ENCODE measurements at regions not wholly inside any gene's neighbourhood (a gene's known extent, or its start where the extent isn't known, plus 50 kb on each side); places are given as distances from the start of the nearest gene placed in this dataset.

DNA sequence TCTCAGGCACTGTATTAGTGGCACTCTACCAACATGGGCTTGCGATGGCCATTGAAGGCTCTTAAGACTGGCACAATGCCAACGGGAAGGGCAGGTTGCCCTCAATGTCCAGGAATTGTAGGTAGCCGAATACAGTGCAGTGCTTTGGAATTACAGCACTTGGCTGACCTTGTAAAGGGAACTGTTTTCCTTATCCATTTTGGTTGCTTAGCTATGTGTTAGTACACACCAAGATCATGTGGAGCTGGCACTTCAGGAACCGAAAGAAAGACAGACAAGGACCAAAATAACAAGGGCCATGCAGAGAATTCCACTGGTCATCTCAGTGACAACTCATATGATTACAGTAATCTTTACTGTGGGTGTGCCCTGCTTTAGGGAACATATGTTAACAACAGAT lies 72.7 kb downstream of the DYRK2 start:
- TF ChIP-seq, protein P1, sequence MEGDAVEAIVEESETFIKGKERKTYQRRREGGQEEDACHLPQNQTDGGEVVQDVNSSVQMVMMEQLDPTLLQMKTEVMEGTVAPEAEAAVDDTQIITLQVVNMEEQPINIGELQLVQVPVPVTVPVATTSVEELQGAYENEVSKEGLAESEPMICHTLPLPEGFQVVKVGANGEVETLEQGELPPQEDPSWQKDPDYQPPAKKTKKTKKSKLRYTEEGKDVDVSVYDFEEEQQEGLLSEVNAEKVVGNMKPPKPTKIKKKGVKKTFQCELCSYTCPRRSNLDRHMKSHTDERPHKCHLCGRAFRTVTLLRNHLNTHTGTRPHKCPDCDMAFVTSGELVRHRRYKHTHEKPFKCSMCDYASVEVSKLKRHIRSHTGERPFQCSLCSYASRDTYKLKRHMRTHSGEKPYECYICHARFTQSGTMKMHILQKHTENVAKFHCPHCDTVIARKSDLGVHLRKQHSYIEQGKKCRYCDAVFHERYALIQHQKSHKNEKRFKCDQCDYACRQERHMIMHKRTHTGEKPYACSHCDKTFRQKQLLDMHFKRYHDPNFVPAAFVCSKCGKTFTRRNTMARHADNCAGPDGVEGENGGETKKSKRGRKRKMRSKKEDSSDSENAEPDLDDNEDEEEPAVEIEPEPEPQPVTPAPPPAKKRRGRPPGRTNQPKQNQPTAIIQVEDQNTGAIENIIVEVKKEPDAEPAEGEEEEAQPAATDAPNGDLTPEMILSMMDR (IDR thresholded peaks at IDR 0.05): no peak
- no peak for TF ChIP-seq EP300 (IDR thresholded peaks at IDR 0.05)
